ENCODE measurements at regions not wholly inside any gene's neighbourhood (a gene's known extent, or its start where the extent isn't known, plus 50 kb on each side); places are given as distances from the start of the nearest gene placed in this dataset.
"Not testable (repeated sequence)": the region's sequence is repeated elsewhere in the genome, so short reads cannot be mapped to it uniquely, and the experiment has no call there.

- no peak for DNase-seq (ENCODE audit: low read depth)
These were observed 187.1 kb upstream of the MAN1A1 start for GRCh38 chr6:119536666-119537065.

DNA sequence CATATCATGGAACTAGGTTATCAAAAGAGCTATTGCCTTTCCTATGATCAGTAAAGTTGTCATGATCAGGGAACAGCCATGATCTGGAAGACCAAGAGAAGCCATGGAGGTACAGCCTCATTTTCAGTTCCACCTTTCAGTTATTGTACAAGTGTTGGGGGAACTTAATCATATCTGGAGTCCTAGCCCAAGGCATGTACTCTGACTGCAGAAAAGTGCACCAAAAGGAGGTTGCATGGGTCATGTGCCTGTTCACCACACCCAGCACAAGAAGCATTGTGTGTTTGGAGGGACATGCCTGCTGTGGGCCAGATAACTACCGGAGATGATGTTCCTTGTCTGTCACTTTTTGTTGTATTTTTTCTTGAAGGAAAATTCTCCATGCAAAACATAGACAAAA is 185.8 kb upstream of the MAN1A1 start:
- no peak for DNase-seq (ENCODE audit: low read depth)

GRCh38 chr6:119533603-119534279 is 184.2 kb upstream of the MAN1A1 start:
- no peak for DNase-seq (ENCODE audit: low read depth)

DNA sequence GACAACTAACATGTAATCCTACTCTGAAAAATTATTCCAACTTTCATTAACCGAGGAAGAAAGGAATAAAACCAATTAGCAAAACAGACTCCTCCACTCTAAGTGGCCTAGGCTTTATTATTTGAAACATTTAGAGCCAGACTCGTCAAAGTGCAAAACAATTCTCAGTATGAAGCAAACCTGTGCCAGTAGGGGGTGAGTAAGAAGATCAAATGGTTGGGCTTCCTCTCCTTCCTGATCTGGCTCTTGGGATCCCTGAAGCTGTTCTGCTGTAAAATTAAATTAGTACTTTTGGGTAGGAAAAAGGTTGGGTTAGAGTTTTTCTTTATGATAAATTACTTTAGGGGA is 177.6 kb upstream of the MAN1A1 start:
- DNase-seq (ENCODE audit: low read depth) = no peak

DNA sequence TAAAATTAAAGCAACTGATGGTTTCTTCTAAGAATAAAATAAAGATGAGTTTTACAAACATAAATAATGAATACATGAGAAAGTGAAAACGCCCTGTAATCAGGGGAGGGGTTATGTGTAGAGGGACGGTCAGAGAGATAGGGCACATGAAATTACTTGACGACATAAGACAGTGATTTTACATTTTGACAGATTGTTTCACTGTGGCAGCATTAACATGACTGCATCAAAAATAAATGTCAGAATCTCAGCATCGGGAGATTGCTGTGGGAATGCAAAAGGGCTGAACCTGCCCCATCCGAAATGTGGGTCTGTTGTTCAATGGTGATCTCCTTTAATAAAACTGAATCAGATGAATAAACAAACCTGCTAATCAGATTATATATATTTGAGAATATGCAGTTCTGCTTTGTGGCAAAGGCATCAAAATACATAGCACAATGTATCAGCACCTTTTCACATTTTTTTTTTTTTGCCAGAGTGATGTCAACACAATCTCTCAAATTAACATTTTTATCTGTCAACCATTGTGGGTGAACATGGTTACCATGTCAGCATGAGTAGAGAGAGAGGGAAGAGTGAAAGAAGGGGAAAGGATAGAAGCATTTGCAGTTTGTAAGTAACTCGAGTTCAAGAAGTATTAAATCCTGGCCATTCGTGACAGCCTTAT is 177.1 kb upstream of the MAN1A1 start:
- DNase-seq (ENCODE audit: low read depth) = no peak

GRCh38 chr6:119524410-119524809 is 174.8 kb upstream of the MAN1A1 start:
- no peak for DNase-seq (ENCODE audit: low read depth)

DNA sequence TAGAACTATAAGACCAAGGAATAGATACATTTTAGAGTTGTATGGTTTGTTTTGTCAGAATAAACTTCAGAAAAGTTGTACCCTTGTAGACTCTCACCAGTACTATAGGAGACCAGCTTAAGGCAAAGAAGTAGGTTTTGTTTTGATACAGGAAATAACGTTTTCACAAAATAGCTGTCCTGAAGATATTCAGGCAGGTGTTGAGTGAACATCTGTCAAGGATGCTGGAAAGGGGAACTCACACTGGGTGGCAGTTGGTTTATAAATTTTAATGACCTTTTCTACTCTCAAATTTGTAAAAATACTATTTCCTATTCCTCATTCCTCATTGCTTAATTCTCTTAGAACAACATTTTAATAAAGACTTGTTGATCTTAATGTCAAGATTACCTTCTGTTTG is 174.0 kb upstream of the MAN1A1 start:
- DNase-seq (ENCODE audit: low read depth) = no peak

GRCh38 chr6:119521251-119521650 is 171.7 kb upstream of the MAN1A1 start:
- DNase-seq (ENCODE audit: low read depth) = no peak

DNA sequence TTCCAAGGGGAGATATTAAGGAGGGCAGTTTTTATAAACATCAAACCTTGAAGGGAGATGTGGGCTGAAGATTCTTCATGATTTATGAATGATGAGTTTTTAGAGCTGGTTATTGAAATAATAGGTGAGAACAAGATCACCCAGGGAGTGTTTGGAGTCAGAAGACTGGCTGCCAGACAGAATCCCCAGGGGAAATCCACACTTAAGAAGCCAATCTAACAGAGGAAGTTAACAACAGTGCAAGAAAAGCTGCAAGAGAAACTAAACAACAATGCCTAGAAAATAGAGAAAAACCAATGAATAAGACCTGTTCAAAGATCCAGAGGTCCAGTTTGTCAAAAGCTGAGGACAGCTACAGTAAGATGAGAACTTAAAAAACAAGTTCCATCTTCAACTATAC is 167.9 kb upstream of the MAN1A1 start:
- DNase-seq (ENCODE audit: low read depth) = no peak

DNA sequence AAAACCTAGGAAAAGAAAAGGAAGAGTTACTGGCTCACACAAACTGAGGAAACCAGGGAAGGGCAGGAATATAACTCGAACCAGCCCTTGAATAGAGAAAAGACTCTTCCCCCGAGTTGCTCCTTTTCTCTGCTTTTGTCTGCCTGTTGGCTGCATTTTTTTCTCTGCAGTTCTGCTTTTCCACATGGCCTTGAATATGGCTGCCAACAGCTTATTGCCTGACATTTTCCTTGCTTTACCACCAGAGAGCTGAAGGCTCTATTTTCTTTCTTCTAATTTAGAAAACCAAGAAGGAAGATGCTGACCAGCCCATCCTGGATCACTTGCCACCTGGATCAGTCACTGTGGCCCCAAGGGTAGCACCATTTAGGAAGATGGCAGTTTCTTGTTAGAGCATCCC is 164.8 kb upstream of the MAN1A1 start:
- no peak for DNase-seq (ENCODE audit: low read depth)

DNA sequence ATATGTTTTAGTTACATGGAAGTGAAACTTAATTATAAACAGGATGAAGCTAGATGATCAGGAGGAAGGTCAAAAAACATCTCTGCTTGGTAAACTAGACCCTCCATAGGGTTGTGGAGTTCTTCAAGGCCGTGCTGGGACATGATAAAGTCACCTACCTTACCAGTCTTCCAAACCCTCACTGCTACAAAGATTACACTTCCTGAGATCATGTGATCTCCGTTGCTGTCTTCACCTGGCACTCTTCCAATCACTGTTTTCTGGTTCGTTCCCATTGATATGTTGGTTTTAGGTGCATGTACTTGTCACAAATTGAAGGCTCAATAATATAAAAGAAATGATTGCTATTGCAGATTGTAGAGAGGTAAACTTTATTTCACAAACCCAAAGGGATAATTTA is 161.5 kb upstream of the MAN1A1 start:
- no peak for DNase-seq (ENCODE audit: low read depth)

DNA sequence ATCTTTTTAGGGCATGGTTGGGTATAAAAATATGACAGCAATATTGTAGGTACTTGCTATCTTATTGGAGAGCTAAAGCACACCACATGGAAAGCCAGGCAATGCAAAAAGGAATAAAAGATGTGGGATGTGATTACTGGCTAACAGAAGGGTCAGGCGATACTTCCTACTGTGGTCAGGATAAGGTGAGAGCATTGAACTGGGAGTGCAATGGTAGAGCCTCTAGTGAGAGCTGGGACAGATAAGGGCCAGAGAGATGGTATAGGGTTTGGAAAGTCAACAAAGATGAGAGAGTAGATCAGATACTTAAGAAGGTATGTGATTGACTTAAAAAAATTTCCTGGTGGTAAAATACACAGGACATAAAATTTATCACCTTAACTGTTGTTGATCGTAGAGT is 160.7 kb upstream of the MAN1A1 start:
- DNase-seq (ENCODE audit: low read depth) = no peak

- no peak for DNase-seq (ENCODE audit: low read depth)
These were observed 157.1 kb upstream of the MAN1A1 start for GRCh38 chr6:119506631-119507174.

DNA sequence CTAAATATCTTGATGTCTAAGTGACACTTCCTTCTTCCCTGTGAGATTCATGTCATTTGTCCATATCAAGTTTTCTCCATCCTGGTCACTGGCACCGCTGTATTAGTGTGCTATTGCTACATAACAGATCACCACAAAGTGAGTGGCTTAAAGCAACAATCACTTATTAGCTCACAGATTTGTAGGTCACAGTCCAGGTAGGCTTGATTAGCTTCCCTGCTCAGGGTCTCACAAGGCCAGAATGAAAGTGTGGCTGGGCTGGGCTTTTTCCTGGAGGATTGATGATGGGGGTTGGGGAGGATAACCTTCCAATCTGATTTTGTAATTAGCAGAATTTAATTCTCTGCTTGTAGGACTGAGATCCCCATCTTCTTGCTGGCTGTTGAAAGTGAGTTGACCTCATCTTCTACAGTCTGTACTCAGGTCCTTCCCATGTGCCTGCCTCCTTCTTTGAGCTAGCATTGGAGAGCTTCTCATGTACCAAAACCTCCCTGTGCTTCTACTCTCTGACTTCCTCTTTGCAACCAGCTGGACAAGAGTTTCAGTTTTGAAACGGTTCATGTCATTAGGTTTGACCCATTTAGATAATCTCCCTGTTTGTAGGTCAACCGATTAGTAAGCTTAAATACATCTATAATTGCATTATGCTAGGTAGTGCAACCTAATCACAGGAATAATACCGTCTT is 152.4 kb upstream of the MAN1A1 start:
- DNase-seq (ENCODE audit: low read depth) = no peak

DNA sequence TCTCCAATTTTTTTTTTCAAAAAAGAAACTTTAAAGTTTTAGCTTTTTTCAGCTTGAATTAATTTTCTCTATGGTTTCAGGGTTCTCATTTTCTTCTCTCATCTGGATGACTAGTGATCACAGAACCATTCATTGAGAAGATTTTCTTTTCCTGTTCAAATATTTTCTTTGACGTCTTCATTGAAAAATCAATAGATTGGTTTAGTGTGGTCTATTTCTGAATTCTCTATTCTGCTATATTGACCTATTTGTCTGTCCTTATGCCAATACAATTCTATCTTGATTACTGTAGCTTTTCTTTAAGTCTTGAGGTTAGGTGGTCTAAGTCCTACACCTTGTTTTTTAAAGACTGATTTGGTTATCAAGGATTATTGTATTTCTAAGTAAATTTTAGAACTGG is 150.2 kb upstream of the MAN1A1 start:
- no peak for DNase-seq (ENCODE audit: low read depth)

GRCh38 chr6:119497988-119498727 is 148.6 kb upstream of the MAN1A1 start:
- no peak for DNase-seq (ENCODE audit: low read depth)

DNA sequence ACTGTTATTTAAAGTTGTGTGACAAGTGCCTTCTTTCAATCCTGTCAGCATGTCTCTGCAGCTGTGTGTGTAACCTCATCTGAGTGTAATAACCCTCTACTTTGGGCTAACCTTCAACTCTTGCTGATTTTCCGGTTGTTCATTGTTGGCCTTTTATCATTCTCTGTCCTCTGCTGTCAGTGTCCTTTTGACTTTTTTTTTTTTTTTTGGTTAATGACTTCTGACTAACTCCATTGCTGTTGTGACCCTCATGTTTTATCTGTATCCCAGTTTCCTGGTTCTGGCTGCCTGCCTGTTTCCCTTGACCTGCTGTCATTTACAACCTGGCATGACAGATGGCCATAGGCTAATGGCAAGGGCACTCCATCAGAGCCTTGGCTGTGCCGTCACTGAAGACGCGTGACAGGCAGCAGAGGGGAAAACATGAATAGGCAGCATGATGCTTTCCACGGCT is 145.7 kb upstream of the MAN1A1 start:
- no peak for DNase-seq (ENCODE audit: low read depth)

DNA sequence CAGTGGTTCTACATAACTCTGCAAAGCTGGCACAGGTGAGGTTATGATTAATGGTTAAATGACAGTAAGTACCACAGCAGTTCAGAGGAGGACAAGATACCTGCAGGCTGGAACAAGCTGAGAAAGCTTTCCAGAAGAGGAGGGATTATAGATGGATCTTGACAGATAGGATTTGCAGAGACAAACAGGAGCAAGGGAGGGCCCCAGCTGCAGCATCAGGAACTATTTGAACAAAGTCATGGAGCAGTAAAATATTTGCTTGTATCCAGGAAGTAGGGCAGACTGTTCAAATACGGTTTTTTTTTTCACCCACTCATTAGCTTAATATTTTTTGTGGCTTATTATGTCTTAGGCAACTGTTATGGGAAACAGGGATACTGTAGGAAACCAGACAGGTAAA is 144.4 kb upstream of the MAN1A1 start:
- DNase-seq (ENCODE audit: low read depth) = no peak

DNA sequence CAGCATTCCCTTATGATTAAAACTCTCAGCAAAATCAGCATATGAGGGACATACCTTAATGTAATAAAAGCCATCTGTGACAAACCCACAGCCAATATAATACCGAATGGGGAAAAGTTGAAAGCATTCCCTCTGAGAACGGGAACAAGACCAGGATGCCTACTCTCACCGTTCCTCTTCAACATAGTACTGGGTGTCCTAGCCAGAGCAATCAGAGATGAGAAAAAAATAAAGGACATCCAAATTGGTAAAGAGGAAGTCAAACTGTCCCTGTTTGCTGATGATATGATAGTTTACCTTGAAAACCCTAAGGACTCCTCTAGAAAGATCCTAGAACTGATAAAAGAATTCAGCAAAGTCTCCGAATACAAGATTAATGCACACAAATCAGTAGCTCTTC is 141.6 kb upstream of the MAN1A1 start:
- DNase-seq (ENCODE audit: low read depth) = not testable (repeated sequence)

DNA sequence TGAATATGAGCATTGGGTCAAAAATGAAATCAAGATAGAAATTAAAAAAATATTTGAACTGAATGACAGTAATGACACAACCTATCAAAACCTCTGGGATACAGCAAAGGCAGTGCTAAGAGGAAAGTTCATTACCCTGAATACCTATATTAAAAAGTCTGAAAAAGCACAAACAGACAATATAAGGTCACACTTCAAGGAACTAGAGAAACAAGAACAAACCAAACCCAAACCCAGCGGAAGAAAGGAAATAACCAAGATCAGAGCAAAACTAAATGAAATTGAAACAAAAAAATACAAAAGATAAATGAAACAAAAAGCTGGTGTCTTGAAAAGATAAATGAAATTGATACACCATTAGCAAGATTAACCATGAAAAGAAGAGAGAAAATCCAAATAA is 140.5 kb upstream of the MAN1A1 start:
- not testable (repeated sequence) for DNase-seq (ENCODE audit: low read depth)

- no peak for DNase-seq (ENCODE audit: low read depth)
These were observed 135.0 kb upstream of the MAN1A1 start for GRCh38 chr6:119484598-119484997.

DNA sequence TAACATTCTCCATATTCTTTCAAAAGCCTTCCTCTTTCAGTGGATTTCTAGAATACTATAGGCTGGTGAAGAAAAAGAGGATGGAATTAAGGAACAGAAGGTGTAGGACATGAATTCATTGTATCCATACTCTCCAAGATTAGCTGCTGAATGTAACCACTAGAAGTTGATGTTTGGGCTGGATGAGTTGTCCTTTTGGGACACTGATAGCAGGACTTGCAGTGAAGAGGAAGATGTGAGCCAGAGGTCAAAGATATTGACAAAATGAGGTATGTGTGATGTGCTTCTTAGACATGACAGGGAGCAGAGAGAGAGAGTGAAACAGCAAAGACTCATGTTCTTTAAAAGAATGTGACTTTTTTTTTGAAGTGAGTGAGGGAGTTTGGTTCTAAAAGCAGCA is 134.3 kb upstream of the MAN1A1 start:
- DNase-seq (ENCODE audit: low read depth) = no peak

Data from activated gamma-delta T cell treated with anti-CD3 and anti-CD28 coated beads, Interleukin-2, amount 50 U/mL, for 16 hours (primary cell).